Left renal cortex interstitium (tissue), 4 donors: ENCODE measurements at regions not wholly inside any gene's neighbourhood (a gene's known extent, or its start where the extent isn't known, plus 50 kb on each side); places are given as distances from the start of the nearest gene placed in this dataset.

ENCODE experiments used
- DNase-seq, 4 donors: peaks; one replicate each; pipeline ENCODE4 v3.0.0-alpha.2; 2013; ENCODE audit warnings: low read depth in 4 of 4, low spot score in 2 of 4, missing footprints in 1 of 4

DNA sequence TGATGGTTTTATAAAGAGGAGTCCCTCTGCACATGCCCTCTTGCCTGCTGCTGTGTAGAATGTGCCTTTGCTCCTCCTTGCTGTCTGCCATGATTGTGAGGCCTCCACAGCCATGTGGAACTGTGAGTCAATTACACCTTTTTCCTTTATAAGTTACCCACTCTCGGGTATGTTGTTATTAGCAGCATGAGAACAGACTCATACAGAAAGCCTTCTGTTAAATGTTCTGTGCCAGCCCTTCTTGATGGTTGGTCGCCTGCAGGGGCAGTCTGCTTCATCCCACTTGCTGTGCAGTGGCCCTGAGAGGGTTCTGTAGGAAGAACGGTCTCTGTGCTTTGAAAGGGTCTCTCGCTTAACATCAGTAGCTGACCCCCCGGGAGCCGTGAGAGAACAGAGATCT lies 248.9 kb upstream of the IGFBP3 start:
- DNase-seq: no peak

DNA sequence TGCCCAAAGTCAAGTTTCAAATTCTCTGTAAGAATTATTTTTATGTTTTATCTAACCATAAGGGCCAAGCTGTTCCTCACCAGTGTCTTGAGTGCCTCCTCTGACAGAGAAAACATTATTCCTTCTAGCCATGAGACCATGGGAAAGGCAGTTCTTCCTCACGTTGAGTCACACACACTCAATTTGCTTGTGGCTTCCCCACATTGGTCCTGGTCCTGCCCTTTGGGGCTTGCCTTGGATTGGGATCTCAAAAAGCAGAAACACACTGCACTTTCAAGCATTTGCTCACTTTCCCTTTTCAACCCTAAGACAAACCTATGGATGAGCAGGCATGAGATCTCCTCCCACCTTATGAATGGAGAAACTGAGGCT lies 248.3 kb upstream of the IGFBP3 start:
- DNase-seq: no peak

DNA sequence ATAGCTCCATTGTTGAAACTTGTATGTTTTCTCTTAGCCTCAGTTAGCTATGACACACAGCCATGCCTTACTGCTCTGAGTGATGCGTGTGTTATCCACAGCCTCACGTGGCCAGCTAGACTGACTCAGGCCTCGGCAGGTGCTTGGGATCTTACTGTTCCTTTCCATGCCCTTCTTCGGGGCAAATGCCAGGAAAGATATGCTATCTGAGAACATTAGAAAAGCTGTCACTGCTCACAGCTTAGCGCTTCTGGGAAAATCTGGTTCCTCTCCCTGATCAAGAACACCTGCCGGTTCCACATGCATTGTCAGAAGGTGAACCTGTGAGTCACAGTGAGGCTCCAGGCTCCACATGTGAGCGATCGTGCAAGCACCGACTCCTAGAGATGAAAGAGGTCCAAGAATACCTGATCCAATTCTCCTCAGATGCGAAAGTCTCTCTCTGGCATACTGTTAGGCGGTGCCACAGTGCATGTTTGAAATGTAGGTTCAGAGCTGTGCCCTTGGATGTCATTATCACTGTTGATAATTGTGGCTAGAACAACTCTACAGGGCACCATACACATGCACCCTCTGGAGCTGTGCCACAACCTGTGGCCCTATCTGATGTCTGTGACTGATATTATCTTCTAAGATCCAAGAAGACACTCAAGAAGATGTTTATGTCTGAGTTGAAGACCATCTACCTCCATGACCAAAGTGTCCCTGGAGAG lies 247.8 kb upstream of the IGFBP3 start:
- DNase-seq: no peak

DNA sequence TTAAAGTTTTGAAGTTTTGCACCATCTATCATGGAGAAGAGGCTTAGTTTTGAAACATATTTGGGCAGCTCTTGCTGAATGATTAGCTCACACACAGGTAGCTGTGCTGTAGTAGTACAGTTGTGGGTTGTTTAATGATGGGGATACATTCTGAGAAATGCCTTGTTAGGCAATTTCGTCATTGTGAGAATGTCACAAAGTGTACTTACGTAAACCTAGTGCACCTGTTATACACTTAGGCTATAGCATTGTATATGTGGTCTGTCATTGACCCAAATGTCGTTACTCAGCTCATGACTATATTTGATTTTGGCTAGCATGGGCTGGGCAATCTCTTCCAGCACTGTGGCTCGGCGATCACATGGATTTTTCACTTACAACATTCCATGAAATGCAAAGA lies 247.2 kb upstream of the IGFBP3 start:
- DNase-seq: no peak

DNA sequence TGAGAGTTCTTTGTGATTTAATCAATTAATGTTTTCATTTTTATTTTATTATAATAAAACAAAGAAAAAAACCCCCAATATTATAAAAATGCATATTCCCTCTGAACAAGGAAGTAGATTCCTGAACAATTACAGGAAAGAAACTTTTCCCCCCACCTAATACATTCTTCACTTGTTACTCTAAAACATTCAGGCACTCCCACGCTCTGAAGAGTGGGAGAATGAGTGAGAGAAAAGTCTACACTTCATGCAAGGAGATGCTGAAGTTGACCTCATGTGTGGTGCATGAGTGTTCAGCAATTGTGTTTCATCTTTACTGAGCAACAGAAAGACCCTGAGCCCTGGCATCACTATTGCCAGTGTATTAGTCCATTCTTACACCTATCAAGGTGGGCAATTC lies 244.2 kb upstream of the IGFBP3 start:
- DNase-seq: no peak

DNA sequence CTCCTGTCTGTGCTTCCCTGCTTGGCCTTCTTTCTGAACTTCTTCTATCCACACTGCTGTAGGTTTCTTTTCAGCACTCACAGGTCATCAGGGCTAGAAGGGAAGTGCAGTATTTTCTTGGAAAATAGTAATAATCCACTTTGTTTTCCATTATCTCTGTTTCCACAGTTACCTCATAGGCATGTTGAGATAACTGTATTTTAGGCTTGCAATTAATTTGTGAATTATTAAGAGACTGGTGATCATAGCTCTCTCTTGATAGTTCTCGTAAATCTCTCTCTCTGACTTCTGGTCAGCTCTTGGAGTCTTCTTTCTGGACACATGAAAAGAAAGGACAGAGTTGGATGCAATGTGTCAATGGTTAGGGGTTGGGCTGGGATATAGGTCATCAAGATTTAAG lies 243.6 kb upstream of the IGFBP3 start:
- DNase-seq: no peak

DNA sequence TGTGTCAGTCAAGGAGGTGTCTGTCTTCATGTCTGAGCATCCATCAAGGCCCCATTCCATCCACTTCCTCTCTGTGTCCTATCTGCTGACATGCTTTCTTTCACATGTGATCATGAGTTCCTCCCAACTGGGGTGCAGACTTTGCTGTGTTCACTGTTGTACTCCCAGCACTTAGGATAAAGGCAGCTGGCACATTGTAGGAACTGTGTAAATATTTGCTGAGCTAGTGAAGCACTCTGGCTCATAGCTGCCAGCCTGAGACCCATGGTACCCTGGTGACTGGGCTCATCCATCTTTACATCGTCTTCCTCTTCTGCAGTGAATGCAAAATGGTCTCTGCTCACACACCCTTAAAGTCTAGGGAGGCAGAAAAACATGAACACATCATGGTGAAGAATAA lies 242.2 kb upstream of the IGFBP3 start:
- DNase-seq: no peak

DNA sequence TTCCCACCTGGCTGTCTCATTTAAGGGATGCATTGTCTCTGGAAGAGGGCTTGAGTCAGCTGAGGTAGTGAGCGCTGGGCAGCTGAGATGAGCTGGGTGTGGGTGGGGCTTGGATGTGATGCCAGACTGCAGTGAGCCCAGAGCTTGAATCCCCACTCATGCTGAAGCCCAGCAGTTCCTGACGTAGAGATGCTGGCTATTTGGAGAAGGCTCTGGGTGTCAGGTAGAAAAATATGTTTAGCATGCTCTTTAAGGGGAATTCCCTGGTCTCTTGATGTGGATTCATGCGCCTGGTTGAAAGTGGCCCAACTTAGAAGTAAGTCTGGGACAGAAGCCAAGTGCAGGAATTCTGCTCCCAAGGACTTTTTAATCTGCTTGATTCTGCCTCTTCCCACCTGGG lies 241.5 kb upstream of the IGFBP3 start:
- DNase-seq: no peak

DNA sequence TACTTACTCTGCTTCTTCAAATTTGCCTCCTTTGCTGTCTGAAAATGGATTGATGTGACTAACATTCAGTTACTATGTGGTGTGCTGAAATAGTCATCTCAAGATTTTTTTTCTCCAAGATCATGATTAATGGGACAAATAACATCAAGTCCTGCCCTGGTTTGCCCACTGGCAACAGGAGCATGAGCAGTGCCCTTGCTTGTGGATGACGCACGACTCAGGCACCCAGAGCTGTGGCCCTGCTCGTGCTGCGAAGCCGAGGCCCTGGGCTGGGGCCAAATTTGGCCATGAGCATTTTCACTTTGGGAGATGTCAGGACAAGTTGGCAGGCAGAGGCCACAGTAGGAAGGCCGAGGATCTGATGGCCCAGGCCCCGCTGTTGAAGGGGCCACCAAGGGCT lies 239.8 kb upstream of the IGFBP3 start:
- no peak for DNase-seq

DNA sequence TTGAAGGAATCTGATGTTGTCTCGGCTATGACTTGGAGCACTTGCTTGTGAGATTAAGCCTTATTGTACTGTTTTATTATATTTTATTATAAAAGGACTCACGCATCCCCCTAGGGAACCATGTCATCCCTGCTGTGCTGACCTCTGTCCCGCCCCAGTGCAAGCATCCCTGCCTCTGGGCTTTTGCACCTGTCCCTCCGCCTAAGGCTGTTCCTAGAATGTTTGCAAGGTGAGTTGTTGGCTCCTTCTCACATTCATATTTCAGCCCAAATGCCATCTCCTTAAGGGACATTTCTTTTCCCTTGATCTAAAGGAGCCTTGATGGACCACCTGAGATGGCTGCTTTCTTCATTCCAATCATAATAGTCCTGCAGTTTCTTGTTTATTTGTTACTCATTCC lies 236.9 kb upstream of the IGFBP3 start:
- DNase-seq: no peak

DNA sequence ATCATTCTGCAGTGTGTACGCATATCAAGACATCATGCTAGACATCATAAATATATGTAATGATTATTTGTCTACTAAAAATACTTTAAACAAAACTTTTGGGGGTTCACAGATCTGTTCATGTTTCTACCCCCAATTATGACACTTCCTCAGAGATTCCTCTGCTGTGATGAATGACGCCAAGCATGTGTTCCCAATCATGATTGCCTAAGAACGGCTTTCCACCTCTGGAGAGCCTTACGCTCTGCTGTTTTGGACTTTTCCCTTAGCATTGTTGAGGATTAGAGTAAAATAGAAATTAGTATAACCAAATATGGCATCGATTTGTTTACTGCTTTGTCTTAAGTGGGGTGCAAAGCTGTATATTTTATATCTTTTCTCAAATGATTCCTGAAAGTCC lies 236.3 kb upstream of the IGFBP3 start:
- DNase-seq: no peak

DNA sequence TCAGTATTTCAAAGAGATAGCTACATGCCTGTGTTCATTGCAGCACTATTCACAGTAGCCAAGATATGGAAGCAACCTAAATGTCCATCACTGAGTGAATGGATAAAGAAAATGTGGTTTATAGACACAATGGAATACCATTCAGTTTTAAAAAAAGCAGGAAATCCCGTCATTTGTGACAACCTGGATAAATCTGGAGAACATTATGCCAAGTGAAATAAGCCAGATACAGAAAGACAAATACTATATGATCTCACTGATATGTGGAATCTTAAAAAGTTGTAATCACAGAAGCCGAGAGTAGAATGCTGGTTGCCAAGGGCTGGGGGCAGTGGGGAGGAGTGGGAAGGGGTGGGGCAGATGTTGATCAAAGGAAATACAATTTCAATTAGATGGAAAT lies 235.8 kb upstream of the IGFBP3 start:
- DNase-seq: no peak

DNA sequence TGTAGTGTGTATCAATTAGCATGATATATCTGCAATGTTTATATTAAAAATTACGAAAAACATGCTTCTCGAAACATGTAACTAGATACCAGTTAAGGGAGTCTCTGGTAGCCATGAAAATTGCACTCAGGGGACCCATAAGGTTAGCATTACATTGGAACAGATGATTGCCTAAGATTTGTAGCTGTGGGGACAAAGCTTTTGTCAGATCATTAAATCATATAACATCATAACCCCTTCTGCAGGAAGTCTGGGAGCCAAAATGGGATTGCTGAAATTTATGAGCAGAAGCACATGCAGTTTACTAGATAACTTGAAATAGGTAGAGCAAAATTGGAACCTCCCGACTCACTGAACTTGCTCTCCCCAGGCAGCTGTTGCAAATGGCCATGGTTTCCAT lies 235.0 kb upstream of the IGFBP3 start:
- no peak for DNase-seq

DNA sequence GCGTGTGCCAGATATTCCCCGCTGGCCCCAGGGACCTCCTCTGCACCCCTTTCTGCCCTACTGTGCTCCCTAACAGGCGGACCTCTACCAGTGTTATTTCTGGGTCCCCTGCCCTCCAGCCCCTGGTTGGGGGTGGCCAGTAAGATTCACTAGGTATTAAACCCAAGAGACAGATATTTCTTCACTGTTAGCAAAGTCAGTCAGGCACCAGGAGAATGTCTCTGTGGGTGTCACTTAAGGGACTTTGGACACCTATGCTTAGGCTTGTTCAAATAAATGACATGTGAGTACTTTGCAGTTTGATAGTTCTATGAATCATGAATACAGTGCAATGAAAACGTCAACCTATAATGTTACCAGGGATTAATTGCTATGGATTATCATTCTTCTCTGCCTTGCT lies 234.3 kb upstream of the IGFBP3 start:
- DNase-seq: no peak

DNA sequence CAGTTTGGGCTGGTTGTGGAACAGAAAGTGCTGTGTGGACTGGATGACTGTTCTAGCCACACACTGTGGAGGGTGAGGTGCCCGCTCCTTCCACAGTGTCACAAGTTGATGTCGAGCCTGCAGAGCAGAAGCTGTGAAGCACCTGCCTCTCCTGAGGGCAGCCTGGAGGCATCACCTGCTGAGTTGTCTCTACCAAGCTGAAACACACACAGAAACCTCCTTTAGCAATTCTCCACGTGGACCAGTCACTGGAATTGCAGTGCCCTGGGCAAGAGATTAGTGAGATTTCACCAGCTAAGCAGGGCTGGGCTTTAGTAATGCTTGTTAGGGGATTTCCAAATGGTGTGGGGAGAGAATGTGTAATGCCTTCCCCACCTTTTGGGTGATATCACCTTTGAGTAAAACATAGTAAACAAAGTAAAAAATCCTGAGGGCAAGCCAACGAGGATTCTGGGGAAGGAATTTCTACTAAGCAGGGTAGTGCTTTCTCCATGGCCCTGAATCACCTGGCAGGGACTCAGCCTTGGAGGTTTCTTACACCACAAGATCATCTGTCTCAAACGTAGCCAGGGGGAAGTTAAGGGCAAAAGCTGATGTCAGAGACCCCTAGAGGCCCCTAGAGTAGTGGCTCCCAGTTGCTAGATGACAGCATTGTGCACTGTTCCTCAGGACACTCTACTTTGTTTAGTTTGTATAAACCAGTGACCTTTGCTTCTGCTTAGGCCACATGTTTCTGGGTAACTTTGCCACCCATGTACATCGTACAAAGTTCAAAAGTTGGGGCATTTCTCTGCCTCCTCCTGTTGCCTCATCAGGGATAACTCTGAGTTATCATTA lies 233.1 kb upstream of the IGFBP3 start:
- DNase-seq: no peak

DNA sequence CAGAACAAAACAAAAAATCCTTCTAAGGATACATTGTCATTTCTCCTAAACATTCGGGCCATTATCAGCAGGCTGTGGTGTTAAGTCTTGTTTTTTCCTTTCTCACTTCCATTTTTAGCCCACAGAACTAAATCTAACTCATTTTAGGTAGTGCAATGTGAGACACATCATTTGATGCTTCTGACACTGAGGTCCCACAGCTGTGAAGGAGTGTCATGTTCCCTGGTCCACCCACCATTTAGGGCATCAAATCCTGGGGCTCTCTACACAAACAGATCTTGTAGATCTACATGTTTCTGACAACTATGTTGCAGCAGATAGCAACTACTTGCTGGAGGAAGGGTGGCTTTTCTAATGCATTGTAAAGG lies 232.5 kb upstream of the IGFBP3 start:
- no peak for DNase-seq

DNA sequence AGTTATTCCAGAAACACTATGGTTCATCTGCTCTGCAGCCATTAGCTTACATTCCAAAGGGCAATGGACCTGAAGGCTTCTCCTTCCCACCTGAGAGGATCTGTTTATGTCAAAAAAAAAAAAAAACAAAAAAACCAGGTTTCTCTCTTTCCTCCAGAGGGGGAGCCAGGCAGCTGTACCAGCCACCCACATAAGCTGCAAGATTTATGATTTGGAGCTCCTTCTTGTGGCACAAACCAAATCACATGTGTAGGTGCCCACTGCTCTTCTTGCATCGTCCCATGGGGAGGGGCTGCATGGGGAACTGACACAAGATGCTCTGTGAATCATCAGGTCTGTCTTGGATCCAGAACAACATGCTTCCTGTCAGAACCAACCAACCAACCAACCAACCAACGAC lies 231.6 kb upstream of the IGFBP3 start:
- DNase-seq: no peak

DNA sequence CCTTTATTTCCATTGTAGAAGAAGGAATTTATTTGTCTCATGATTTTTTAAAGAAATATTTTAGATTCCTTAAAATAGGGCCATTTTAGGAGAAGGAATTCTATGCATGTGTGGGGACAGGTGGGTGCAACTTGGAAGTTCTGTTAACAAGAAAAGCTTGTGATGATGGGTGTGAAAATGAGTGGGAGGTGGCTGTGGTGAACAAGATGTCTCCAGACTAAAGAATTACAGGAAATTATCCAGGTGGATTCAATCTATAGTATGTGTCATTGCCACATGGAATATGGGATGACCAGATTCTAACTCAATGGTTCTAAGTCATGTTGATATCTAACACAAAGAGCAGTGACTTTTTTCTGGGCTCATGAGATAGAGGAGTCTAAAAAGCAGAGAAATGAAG lies 229.6 kb upstream of the IGFBP3 start:
- no peak for DNase-seq

DNA sequence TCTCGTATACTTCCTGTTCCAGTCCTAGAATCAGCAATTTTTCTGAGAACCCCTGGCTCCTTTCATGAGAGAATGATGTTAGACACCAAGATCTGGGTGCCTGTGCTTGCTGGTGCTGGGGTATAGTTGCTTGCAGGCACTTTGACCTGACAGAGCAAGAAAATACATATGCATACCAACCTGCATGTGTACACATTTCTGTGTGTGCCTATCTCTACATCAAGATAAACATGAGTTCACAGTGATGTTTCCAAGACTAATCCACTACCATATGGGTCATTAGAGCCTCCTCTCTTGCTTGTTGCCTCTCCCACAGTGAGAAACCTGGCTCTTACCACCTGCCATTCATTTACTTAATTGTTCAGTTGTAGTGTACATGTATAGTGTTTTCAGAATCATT lies 229.1 kb upstream of the IGFBP3 start:
- no peak for DNase-seq

DNA sequence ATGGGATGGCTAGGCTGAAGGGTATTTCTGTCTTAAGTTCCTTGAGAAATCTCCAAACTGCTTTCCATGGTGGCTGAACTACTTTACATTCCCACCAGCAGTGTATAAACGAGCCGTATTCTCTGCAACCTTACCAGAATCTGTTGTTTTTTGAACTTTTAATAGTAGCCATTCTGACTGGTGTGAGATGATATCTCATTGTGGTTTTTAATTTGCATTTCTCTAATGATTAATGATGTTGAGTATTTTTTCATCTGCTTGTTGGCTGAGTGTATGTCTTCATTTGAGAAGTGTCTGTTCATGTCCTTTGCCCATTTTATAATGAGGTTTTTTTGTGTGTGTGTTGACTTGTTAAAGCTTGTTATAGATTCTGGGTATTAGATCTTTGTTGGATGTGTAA lies 226.8 kb upstream of the IGFBP3 start:
- DNase-seq: no peak

DNA sequence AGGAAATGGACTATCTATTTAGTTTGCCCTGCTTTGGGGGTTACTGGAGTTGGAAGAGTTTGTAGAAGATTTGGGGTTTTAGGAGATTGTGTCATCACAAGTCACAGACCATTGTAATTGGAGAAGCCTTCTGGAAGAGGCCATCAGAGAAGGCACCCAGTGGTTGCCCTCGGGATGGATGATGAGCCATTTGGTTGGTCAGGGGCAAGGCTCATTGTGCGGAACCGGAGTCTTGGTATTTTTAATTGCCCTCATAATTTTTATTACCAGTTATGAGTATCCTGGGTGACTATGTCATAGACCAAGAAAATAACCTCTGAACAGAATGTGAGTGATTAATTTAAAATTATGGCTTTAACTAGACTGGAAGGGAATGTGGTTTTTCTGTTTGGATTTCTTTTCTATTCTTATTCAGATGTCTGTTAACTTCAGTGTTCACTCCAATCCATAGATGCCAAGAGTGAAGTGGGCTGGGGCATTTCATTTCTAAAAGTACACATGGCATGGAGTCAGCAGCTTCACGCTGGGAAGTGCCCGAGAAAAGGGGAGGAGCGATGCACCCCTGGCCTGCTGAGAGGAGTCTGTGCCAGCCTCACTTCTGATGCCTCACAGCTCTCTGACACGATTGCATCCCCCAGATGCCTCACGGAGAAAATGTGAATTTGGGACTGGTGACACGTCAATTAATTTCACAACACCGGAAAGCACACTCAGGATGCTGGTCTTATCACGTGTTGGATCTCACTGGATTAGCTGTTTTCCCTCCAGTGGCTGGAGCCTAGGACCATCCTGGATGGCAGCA lies 225.6 kb upstream of the IGFBP3 start:
- no peak for DNase-seq

DNA sequence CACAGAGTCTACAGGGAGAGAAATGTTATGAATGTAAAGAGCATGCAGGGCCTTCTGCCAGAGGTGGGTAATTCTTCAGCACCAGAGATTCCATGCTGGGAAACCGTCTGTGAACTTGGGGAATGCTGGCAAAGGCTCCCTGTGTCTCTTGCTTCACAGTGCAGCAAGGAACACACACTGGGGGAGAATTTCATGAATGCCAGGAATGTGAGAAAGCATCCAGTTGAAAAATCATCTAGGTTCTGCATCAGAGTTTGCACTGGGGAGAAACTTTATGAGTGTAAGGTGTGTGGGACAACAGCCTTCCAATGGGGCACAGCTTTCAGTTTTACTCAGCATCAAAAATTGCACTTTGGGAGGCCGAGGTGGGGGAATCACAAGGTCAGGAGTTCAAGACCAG lies 224.3 kb upstream of the IGFBP3 start:
- peak in 1 of 4 donors; percentile 33 for DNase-seq
